ENCODE measurements at regions not wholly inside any gene's neighbourhood (a gene's known extent, or its start where the extent isn't known, plus 50 kb on each side); places are given as distances from the start of the nearest gene placed in this dataset.

DNA sequence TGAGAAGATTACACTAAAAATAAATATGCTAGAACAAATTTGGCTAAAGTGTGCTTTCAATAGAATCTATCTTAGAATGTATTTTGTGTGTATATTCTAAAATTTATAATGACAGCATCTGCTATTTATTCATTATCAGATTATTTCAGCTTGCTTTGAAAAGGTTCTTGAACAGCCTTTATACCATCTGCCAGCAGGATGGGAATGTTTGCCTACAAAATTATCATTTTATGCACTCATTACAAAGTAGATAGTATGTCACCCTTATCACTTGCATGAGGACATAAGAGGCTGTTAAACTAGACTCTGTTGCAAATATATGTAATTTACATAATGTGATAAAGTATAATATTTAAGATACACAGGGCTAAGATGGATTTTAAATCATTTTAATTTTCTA is 1286.9 kb upstream of the PCDH20 start:
- TF ChIP-seq RFX3 (CRISPR knock-in tag; IDR thresholded peaks at IDR 0.05) (no peak), RXRA (CRISPR knock-in tag; IDR thresholded peaks at IDR 0.05) (no peak), RAD21 (CRISPR knock-in tag; IDR thresholded peaks at IDR 0.05) (no peak), ZBTB38 (CRISPR knock-in tag; IDR thresholded peaks at IDR 0.05) (no peak), IKZF4 (CRISPR knock-in tag; IDR thresholded peaks at IDR 0.05; ENCODE audit: borderline replicate concordance, low read depth, not compliant biosample characterization) (no peak), JUNB (CRISPR knock-in tag; IDR thresholded peaks at IDR 0.05; ENCODE audit: borderline replicate concordance) (no peak)
- TF ChIP-seq, protein P1, sequence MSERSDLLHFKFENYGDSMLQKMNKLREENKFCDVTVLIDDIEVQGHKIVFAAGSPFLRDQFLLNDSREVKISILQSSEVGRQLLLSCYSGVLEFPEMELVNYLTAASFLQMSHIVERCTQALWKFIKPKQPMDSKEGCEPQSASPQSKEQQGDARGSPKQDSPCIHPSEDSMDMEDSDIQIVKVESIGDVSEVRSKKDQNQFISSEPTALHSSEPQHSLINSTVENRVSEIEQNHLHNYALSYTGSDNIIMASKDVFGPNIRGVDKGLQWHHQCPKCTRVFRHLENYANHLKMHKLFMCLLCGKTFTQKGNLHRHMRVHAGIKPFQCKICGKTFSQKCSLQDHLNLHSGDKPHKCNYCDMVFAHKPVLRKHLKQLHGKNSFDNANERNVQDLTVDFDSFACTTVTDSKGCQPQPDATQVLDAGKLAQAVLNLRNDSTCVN (CRISPR knock-in tag; IDR thresholded peaks at IDR 0.05; ENCODE audit: borderline replicate concordance): no peak
- TF ChIP-seq, protein P2, sequence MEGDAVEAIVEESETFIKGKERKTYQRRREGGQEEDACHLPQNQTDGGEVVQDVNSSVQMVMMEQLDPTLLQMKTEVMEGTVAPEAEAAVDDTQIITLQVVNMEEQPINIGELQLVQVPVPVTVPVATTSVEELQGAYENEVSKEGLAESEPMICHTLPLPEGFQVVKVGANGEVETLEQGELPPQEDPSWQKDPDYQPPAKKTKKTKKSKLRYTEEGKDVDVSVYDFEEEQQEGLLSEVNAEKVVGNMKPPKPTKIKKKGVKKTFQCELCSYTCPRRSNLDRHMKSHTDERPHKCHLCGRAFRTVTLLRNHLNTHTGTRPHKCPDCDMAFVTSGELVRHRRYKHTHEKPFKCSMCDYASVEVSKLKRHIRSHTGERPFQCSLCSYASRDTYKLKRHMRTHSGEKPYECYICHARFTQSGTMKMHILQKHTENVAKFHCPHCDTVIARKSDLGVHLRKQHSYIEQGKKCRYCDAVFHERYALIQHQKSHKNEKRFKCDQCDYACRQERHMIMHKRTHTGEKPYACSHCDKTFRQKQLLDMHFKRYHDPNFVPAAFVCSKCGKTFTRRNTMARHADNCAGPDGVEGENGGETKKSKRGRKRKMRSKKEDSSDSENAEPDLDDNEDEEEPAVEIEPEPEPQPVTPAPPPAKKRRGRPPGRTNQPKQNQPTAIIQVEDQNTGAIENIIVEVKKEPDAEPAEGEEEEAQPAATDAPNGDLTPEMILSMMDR (CRISPR knock-in tag; IDR thresholded peaks at IDR 0.05): no peak
